SJSA1 (cell line): ENCODE measurements at regions not wholly inside any gene's neighbourhood (a gene's known extent, or its start where the extent isn't known, plus 50 kb on each side); places are given as distances from the start of the nearest gene placed in this dataset.

Experiments used
- DNase-seq, 2 experiments: peaks; one replicate each; pipeline ENCODE4 v3.0.0-alpha.2; 2015 to 2020; ENCODE audit warnings: low spot score in 2 of 2, low read depth in 1 of 2
- H3K27ac ChIP-seq: fragments of 250-450 bp; sonication (Bioruptor Pico); 2 replicates; pipeline ENCODE4 v1.5.1; 2020; ENCODE audit warnings: mild to moderate bottlenecking, moderate library complexity
- H3K27me3 ChIP-seq: fragments of 250-450 bp; sonication (Bioruptor Pico); replicated peaks from 2 replicates; pipeline ENCODE4 v1.5.1; 2020; ENCODE audit warnings: mild to moderate bottlenecking, moderate library complexity
- H3K36me3 ChIP-seq: fragments of 250-450 bp; sonication (Bioruptor Pico); 2 replicates; pipeline ENCODE4 v1.5.1; 2020; ENCODE audit warnings: mild to moderate bottlenecking
- H3K4me1 ChIP-seq: fragments of 250-450 bp; sonication (Bioruptor Pico); replicated peaks from 2 replicates; pipeline ENCODE4 v1.6.1; 2021; ENCODE audit warnings: mild to moderate bottlenecking
- H3K4me3 ChIP-seq: fragments of 250-450 bp; sonication (Bioruptor Pico); 2 replicates; pipeline ENCODE4 v1.5.1; 2020; ENCODE audit warnings: mild to moderate bottlenecking
- H3K9me3 ChIP-seq: fragments of 250-450 bp; sonication (Bioruptor Pico); replicated peaks from 2 replicates; pipeline ENCODE4 v1.5.1; 2020; ENCODE audit warnings: mild to moderate bottlenecking

GRCh38 chr1:9447215-9447960 is 91.9 kb upstream of the SLC25A33 start:
- no peak for DNase-seq
- H3K36me3 ChIP-seq = no peaks in the 10 kb centered on the region
- H3K27me3 ChIP-seq = no peaks in the 10 kb centered on the region
- no peak overlapping the region for H3K27ac ChIP-seq
- H3K9me3 ChIP-seq = no peaks in the 10 kb centered on the region
- H3K4me3 ChIP-seq = no peak overlapping the region
- peaks cover 47% of the 10 kb centered on the region for H3K4me1 ChIP-seq

GRCh38 chr1:9448132-9449109 is 90.8 kb upstream of the SLC25A33 start:
- H3K4me1 ChIP-seq = peaks cover 39% of the 10 kb centered on the region
- DNase-seq = peak in 1 of 2 experiments; percentile 40
- no peaks in the 10 kb centered on the region for H3K9me3 ChIP-seq
- no peaks in the 10 kb centered on the region for H3K36me3 ChIP-seq
- no peaks in the 10 kb centered on the region for H3K27me3 ChIP-seq
- no peak overlapping the region for H3K4me3 ChIP-seq
- no peak overlapping the region for H3K27ac ChIP-seq

- Histone ChIP-seq H3K27ac (no peak overlapping the region), H3K4me1 (peaks cover 31% of the 10 kb centered on the region), H3K36me3 (no peaks in the 10 kb centered on the region), H3K27me3 (no peaks in the 10 kb centered on the region), H3K9me3 (no peaks in the 10 kb centered on the region), H3K4me3 (no peak overlapping the region)
- DNase-seq = no peak
Observed at GRCh38 chr1:9449110-9449627, 90.1 kb upstream of the SLC25A33 start.

- H3K36me3 ChIP-seq = no peaks in the 10 kb centered on the region
- no peak overlapping the region for H3K4me3 ChIP-seq
- H3K27me3 ChIP-seq = no peaks in the 10 kb centered on the region
- no peaks in the 10 kb centered on the region for H3K9me3 ChIP-seq
- H3K27ac ChIP-seq = no peak overlapping the region
- no peak for DNase-seq
- H3K4me1 ChIP-seq = peaks cover 23% of the 10 kb centered on the region
Observed at GRCh38 chr1:9449976-9450696, 89.1 kb upstream of the SLC25A33 start.

- H3K27ac ChIP-seq = no peak overlapping the region
- H3K27me3 ChIP-seq = no peaks in the 10 kb centered on the region
- no peak for DNase-seq
- no peaks in the 10 kb centered on the region for H3K36me3 ChIP-seq
- H3K9me3 ChIP-seq = no peaks in the 10 kb centered on the region
- no peak overlapping the region for H3K4me3 ChIP-seq
- H3K4me1 ChIP-seq = peaks cover 25% of the 10 kb centered on the region
Observed at GRCh38 chr1:9451081-9451480, 88.2 kb upstream of the SLC25A33 start.

- H3K4me1 ChIP-seq = peaks cover 24% of the 10 kb centered on the region
- no peaks in the 10 kb centered on the region for H3K36me3 ChIP-seq
- no peaks in the 10 kb centered on the region for H3K9me3 ChIP-seq
- H3K27ac ChIP-seq = no peak overlapping the region
- no peak for DNase-seq
- no peak overlapping the region for H3K4me3 ChIP-seq
- no peaks in the 10 kb centered on the region for H3K27me3 ChIP-seq
Observed at GRCh38 chr1:9452516-9453140, 86.6 kb upstream of the SLC25A33 start.

GRCh38 chr1:9453375-9453774 is 85.9 kb upstream of the SLC25A33 start:
- H3K27ac ChIP-seq = no peak overlapping the region
- H3K4me3 ChIP-seq = no peak overlapping the region
- no peaks in the 10 kb centered on the region for H3K9me3 ChIP-seq
- H3K27me3 ChIP-seq = no peaks in the 10 kb centered on the region
- H3K36me3 ChIP-seq = no peaks in the 10 kb centered on the region
- peaks cover 16% of the 10 kb centered on the region for H3K4me1 ChIP-seq
- DNase-seq = no peak

- DNase-seq = no peak
- H3K4me1 ChIP-seq = peaks cover 11% of the 10 kb centered on the region
- H3K9me3 ChIP-seq = no peaks in the 10 kb centered on the region
- H3K27me3 ChIP-seq = no peaks in the 10 kb centered on the region
- no peaks in the 10 kb centered on the region for H3K36me3 ChIP-seq
- no peak overlapping the region for H3K4me3 ChIP-seq
- no peak overlapping the region for H3K27ac ChIP-seq
Observed at GRCh38 chr1:9453779-9454418, 85.4 kb upstream of the SLC25A33 start.

GRCh38 chr1:9454494-9455066 is 84.7 kb upstream of the SLC25A33 start:
- H3K9me3 ChIP-seq = no peaks in the 10 kb centered on the region
- H3K36me3 ChIP-seq = no peaks in the 10 kb centered on the region
- H3K27ac ChIP-seq = no peak overlapping the region
- no peak overlapping the region for H3K4me3 ChIP-seq
- H3K4me1 ChIP-seq = peaks cover 6% of the 10 kb centered on the region; the same call in 1 of the 2 replicates
- no peak for DNase-seq
- no peaks in the 10 kb centered on the region for H3K27me3 ChIP-seq

GRCh38 chr1:9455487-9456234 is 83.6 kb upstream of the SLC25A33 start:
- Histone ChIP-seq H3K4me1 (0 out of 2 replicates have a peak, but pooled peaks cover 5% of the 10 kb centered on the region), H3K36me3 (no peaks in the 10 kb centered on the region), H3K27ac (no peak overlapping the region), H3K4me3 (no peak overlapping the region), H3K9me3 (no peaks in the 10 kb centered on the region), H3K27me3 (no peaks in the 10 kb centered on the region)
- DNase-seq = peak; percentile 65 to 83

GRCh38 chr1:9456833-9457232 is 82.4 kb upstream of the SLC25A33 start:
- no peak for DNase-seq
- no peaks in the 10 kb centered on the region for H3K9me3 ChIP-seq
- H3K27me3 ChIP-seq = no peaks in the 10 kb centered on the region

GRCh38 chr1:9459816-9460407 is 79.4 kb upstream of the SLC25A33 start:
- no peak overlapping the region for H3K4me3 ChIP-seq
- no peak for DNase-seq
- no peaks in the 10 kb centered on the region for H3K9me3 ChIP-seq
- H3K27me3 ChIP-seq = no peaks in the 10 kb centered on the region
- H3K36me3 ChIP-seq = no peaks in the 10 kb centered on the region
- 0 out of 2 replicates have a peak, but pooled peaks cover 5% of the 10 kb centered on the region for H3K4me1 ChIP-seq
- H3K27ac ChIP-seq = no peak overlapping the region

More at GRCh38 chr1:9456833-9457232, 82.4 kb upstream of the SLC25A33 start:
- H3K36me3 ChIP-seq = no peaks in the 10 kb centered on the region
- 0 out of 2 replicates have a peak, but pooled peaks cover 5% of the 10 kb centered on the region for H3K4me1 ChIP-seq
- H3K27ac ChIP-seq = no peak overlapping the region
- H3K4me3 ChIP-seq = no peak overlapping the region
